DND-41 (cell line): ENCODE measurements at regions not wholly inside any gene's neighbourhood (a gene's known extent, or its start where the extent isn't known, plus 50 kb on each side); places are given as distances from the start of the nearest gene placed in this dataset.

Experiments
- CTCF ChIP-seq: IDR thresholded peaks from 2 replicates; pipeline ENCODE4 v1.5.1; 2012; ENCODE audit warnings: borderline replicate concordance, low read length, moderate library complexity, mild to moderate bottlenecking; ENCODE audit not compliant: poor library complexity, severe bottlenecking; ENCODE audit errors: extremely low read depth
- EZH2 ChIP-seq: IDR thresholded peaks from 3 replicates; pipeline ENCODE4 v1.6.1; 2012; ENCODE audit warnings: borderline replicate concordance, low read depth, mild to moderate bottlenecking, moderate library complexity, low read length, inconsistent platforms; ENCODE audit not compliant: severe bottlenecking

- TF ChIP-seq CTCF: no peak
- TF ChIP-seq EZH2: no peak
Observed at GRCh38 chr9:135360617-135361016, 119.0 kb upstream of the PPP1R26 start.
